ENCODE measurements at regions not wholly inside any gene's neighbourhood (a gene's known extent, or its start where the extent isn't known, plus 50 kb on each side); places are given as distances from the start of the nearest gene placed in this dataset.

- no peak overlapping the region for H3K4me3 ChIP-seq (ENCODE audit: low read depth, low read length)
- DNase-seq (ENCODE audit: low read depth): no peak
- in situ Hi-C loops (cut with HindIII; ENCODE audit: low sequenced_read_pairs): no loop called here
- no peak for TF ChIP-seq CTCF (IDR thresholded peaks at IDR 0.05; ENCODE audit: low read depth, low read length, missing control alignments)
Observed at GRCh38 chr4:43238585-43238984, 346.1 kb downstream of the GRXCR1 start.

GRCh38 chr4:43241104-43241503, 348.6 kb downstream of the GRXCR1 start:
- in situ Hi-C loops (cut with HindIII; ENCODE audit: low sequenced_read_pairs): no loop called here

GRCh38 chr4:43242606-43243005, 350.1 kb downstream of the GRXCR1 start:
- no peak overlapping the region for H3K4me3 ChIP-seq (ENCODE audit: low read depth, low read length)
- no peak for TF ChIP-seq CTCF (IDR thresholded peaks at IDR 0.05; ENCODE audit: low read depth, low read length, missing control alignments)
- peak; percentile 9 for DNase-seq (ENCODE audit: low read depth)
- in situ Hi-C loops (cut with HindIII; ENCODE audit: low sequenced_read_pairs): no loop called here

More at GRCh38 chr4:43241104-43241503, 348.6 kb downstream of the GRXCR1 start:
- no peak overlapping the region for H3K4me3 ChIP-seq (ENCODE audit: low read depth, low read length)
- no peak for DNase-seq (ENCODE audit: low read depth)
- no peak for TF ChIP-seq CTCF (IDR thresholded peaks at IDR 0.05; ENCODE audit: low read depth, low read length, missing control alignments)

GRCh38 chr4:43243433-43244116, 351.1 kb downstream of the GRXCR1 start:
- H3K4me3 ChIP-seq (ENCODE audit: low read depth, low read length): no peak overlapping the region
- no peak for TF ChIP-seq CTCF (IDR thresholded peaks at IDR 0.05; ENCODE audit: low read depth, low read length, missing control alignments)
- DNase-seq (ENCODE audit: low read depth): no peak
- in situ Hi-C loops (cut with HindIII; ENCODE audit: low sequenced_read_pairs): no loop called here

GRCh38 chr4:43244688-43245382, 352.3 kb downstream of the GRXCR1 start:
- DNase-seq (ENCODE audit: low read depth): no peak
- in situ Hi-C loops (cut with HindIII; ENCODE audit: low sequenced_read_pairs): no loop called here
- TF ChIP-seq CTCF (IDR thresholded peaks at IDR 0.05; ENCODE audit: low read depth, low read length, missing control alignments): no peak
- no peak overlapping the region for H3K4me3 ChIP-seq (ENCODE audit: low read depth, low read length)

GRCh38 chr4:43251841-43252240, 359.3 kb downstream of the GRXCR1 start:
- no peak for DNase-seq (ENCODE audit: low read depth)
- in situ Hi-C loops (cut with HindIII; ENCODE audit: low sequenced_read_pairs): no loop called here
- TF ChIP-seq CTCF (IDR thresholded peaks at IDR 0.05; ENCODE audit: low read depth, low read length, missing control alignments): no peak

More at GRCh38 chr4:43251841-43252240, 359.3 kb downstream of the GRXCR1 start:
- no peak overlapping the region for H3K4me3 ChIP-seq (ENCODE audit: low read depth, low read length)
